Iris pigment epithelial cell (primary cell): ENCODE measurements at regions not wholly inside any gene's neighbourhood (a gene's known extent, or its start where the extent isn't known, plus 50 kb on each side); places are given as distances from the start of the nearest gene placed in this dataset.
A peak's percentile ranks its signal among the peaks of the same experiment; 100 is the strongest.

Experiments used
- DNase-seq: peaks from one replicate; pipeline ENCODE4 v3.0.0-alpha.2; 2011; ENCODE audit warnings: low read depth

DNA sequence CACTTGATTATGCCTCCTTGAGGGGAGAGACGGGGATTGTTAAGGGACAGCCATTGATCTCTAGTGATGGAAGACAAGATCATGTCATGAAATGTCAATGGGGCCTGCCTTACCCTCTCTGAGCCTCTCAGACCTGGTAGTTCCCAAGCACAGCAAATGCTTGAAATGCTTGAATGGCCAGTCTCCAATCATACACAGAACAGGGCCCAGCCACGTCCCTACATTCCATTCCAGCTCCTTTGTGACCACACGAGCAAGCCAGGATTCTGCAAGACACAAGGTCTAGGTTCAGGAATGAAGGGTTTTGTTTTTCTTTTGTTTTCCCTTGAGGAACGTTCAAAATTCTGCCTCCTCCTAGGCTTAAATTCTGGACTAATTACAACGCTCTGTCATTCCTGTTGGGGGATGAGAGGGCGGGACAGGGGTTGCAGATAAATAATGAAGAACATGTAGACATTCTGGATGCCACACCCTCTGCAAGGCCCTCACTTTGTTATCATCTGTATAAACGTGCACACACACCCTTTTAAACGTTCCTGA, 98.1 kb upstream of the YPEL5 start:
- no peak for DNase-seq

DNA sequence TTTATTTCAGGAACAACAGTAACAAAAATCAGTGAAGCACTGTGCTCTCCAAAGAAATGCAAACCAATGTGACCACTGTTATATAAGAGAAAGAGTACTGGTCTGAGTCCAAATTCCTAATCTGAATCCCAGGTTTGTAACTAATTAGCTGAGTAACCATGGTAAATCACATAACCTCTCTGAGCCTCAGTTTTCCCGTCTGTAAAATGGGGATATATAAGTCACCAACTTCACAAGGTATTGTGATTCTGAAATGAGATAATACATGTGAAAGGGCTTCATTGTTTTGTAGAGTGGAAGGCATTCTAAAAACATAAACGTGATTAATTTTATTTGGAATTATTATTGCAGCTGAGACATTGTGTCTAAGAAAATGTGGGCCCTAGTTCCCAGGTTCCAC, 91.3 kb upstream of the YPEL5 start:
- DNase-seq, result no peak

DNA sequence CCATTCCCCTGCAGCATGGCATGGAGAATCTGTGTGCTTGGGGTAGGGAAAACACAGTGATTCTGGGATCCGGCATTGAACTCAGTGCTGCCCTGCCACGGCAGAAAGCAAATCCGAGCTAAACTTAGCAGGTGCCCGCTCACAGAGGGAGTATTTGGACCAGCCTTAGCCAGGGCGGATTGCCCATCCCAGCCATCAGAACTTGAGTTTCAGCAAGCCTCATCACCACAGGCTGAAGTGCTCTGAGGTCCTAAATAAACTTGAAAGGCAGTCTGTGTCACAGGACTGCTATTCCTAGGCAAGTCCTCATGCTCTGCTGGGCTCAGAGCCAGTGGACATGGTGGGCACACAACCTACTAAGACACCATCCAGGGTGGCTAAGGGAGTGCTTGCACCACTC, 86.2 kb upstream of the YPEL5 start:
- DNase-seq, result no peak

DNA sequence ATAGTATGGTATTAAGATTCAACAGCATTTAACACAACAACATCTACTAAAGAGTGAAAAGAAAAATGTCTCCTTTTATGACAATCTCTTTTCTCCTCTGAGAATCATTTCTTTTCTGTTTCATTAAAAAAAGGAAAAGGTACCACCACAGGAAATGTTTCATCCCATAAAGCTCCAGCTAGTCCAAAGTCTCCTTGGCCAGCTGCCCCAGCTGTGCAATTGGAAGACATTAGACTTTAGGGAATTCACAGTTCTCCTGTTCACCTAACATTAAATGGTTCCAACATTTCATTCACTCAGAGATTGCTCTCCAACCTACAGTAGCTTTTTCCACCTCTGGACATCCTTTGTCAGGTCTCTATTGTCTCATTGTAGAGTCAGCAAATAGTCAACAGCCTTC, 78.7 kb upstream of the YPEL5 start:
- DNase-seq, result no peak

DNA sequence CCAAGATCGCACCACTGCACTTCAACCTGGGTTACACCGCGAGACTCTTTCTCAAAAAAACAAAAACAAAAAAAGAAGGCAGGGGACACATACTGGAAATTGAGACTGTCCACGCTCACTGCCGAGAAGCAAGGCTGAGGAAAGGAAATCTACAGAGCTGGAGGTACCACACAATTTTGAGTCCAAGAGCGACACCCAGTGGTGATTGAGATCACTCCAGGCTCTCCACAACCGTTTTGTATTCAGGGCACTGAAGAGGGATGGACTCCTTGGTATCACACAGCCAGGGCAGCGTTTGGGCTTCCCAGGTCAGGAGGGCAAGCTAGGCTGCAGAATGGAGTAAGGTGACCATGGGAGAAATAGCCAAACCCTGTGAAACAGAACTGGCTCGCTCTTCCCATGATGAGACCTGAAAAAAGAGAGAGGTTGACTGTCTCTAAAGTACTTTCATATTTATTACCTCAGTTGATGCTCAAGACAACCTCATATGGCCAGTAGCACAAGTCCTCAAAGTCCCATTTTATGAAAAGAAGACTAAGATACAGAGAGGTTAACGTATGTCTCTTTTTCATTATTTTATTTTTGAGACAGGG, 74.5 kb upstream of the YPEL5 start:
- peak; percentile 74 for DNase-seq

DNA sequence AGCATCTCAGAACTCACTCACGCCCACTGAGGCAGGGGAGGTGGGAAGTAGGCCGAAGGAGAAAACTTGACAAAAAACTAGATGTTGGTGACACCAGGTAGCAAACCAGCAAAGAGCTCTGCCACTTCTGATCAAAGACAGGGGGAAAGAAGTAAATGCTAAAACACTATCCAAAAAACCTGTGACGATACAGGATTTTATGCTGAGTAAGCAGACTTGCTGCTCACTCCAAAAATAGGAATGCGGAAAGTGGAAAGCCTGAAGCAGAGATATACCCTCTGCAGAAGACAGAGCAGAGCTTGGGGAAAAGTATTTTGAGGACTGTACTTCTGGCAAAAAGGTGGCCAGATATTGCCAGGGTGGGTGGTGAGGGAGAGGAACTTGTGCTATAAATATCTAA, 73.3 kb upstream of the YPEL5 start:
- no peak for DNase-seq

DNA sequence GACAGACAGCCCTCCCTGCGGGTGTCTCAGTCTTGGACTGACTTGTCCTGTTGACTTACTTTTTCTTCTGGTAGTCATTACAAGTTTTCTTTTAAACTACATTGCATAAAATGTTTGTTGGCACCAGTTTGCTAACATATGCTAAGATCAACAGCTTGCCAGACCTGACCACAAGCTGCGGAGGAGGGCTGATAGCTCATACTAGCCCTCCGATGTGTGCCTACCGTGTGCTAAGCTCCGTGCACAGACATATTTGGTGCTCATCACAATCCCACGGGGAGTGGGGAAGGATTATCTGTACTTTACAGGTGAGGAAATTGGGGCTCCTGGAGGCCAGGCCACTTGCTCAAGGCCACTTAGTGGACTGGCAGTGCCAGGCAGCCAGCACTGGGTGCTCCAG, 72.8 kb upstream of the YPEL5 start:
- DNase-seq, result no peak

DNA sequence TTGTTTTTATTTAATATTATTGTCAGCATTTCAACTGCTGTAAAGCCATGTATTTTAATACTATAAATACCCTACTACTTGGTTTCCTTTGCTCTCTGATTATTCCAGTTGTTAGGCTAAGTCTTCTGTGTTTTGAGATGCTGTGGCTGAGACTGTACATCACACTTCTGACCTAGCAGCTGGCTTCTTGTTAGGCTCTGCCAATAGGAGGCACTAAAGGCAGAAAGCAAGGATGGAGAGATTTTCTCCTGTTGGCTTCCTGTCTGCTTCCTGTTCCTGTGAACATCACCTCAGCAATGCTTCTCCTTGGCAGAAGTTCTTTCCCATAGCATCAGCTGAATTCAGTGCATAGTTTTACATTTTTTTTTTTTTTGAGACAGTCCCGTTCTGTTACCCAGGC, 68.3 kb upstream of the YPEL5 start:
- peak; percentile 22 for DNase-seq

DNA sequence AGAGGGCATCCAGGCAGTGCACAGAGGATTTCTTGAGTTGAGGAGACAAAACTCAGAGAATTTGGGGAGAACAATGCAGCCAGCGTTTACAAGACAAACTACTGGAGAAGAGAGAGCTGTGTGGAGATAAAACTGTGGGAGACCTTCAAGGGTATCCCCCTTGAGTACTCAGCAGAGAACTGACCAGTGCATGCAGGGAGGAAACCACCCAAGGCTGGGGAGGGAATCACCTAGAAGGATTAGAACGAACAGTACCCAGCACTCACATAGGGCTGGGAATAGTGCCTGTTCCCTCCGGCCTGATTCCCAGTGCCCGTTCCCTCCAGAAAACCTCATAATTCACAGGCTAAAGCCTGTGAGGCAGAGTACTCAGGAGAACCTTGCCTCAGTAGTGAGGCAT, 61.9 kb upstream of the YPEL5 start:
- DNase-seq, result no peak

DNA sequence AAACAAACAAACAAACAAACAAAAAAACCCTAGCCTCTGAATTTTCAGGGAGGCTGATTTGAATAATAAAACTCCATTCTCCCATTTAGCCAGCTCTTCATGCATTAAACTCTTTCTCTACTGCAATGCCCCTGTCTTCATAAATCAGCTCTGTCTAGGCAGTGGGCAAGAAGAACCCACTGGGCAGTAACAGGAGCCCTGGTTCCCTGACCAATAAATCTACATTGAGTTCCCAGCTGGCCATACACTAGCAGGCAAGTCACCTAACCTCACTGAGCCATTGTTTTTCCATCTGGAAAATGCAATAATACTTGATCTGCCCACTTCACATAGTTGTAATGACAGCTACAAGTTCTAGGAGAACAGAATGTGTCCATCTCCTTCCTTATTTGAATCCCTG, 57.6 kb upstream of the YPEL5 start:
- DNase-seq, result no peak

DNA sequence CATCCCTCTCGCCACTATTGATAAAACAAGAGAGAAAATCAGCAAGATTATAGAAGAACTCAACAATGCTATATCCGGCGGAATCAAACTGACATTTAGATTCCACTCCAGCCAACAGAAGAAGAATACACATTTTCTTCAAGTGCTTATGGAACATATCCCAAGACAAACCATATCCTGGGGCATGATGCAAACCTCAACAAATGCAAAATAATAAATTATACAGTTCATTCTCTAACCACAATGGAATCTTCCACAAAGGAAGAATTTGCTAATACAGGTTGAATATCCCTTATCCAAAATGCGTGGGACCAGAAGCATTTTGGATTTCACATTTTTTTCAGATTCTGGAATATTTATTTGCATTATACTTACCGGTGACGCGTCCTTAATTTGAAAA, 51.4 kb upstream of the YPEL5 start:
- no peak for DNase-seq

DNA sequence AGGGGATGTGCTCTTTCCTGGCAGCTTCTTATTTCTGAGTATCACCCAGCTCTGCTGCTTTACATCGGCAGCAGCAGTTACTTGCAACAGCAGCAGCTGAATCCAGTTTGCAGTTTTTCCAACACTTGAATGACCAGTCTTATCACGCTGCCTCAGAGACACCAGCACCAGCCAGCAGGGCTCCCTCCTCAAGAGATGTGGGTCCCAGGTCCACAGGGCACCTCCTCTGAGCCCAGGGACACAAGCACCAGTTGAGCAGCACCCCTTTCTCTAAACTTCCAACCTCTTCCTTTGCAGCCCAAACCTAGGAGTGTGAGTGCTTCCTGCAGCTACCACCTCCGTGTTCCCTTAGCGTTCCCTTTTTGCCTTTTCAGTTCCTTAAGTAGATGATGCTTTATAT, 50.4 kb upstream of the YPEL5 start:
- DNase-seq, result no peak
